ENCODE measurements at regions not wholly inside any gene's neighbourhood (a gene's known extent, or its start where the extent isn't known, plus 50 kb on each side); places are given as distances from the start of the nearest gene placed in this dataset.
A peak's percentile ranks its signal among the peaks of the same experiment; 100 is the strongest.

DNA sequence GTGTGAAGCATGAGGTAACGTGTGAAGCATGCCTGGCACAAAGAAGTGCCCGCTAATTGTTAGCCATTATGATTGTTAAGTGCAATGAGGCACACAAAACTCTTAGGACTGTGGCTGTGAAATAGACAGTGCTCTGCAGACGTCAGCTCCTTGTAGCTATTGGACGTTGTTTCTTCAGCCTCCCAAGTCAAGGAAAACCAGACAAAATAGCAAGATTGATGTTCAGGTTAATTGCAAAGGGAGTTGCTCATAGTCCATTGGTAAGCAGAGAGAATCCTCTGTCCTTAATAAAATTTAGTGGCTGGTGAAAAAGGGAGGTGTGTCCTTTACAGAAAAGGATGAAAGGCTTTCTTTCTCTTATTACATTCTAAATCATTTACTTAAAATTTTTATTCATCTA is 54.6 kb upstream of the MBP start:
- no peak for DNase-seq (ENCODE audit: low read depth)
- TF ChIP-seq, protein P1, sequence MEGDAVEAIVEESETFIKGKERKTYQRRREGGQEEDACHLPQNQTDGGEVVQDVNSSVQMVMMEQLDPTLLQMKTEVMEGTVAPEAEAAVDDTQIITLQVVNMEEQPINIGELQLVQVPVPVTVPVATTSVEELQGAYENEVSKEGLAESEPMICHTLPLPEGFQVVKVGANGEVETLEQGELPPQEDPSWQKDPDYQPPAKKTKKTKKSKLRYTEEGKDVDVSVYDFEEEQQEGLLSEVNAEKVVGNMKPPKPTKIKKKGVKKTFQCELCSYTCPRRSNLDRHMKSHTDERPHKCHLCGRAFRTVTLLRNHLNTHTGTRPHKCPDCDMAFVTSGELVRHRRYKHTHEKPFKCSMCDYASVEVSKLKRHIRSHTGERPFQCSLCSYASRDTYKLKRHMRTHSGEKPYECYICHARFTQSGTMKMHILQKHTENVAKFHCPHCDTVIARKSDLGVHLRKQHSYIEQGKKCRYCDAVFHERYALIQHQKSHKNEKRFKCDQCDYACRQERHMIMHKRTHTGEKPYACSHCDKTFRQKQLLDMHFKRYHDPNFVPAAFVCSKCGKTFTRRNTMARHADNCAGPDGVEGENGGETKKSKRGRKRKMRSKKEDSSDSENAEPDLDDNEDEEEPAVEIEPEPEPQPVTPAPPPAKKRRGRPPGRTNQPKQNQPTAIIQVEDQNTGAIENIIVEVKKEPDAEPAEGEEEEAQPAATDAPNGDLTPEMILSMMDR (conservative IDR thresholded peaks at IDR 0.05; ENCODE audit: low read depth, low read length), result no peak
- H3K4me3 ChIP-seq (ENCODE audit: low read depth, low read length), result no peak overlapping the region

DNA sequence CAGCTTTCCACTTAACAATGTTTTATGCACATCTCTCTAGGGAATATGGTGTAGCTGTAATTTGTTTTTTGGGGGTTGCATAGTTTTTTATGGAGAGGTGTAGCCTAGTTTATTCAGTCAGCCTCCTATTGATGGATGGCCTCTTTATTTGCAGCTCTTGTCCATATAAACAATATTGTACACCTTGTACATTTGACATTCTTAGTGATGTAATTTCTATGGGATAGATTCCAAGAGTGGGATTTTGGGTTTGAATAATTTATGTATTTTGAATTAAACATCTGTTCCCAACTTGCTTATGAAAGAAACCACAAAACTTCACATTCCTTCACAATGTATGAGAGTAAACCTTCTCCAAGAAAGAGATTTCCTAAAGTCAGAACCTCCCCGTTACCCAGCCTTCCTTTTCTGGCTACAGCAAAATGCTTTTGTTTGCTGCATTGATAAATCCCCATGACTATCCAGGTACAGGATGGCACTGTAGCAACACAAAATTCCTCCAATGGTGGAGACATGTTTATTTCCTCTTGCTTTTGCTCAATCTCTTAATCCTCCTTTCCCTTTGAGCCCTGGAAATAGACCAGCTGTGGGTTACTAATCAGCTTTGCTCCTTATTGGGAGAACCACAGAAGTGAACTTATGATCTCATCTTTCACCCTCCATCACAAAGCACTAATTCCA is 58.4 kb upstream of the GALR1 start:
- TF ChIP-seq, protein P1 (conservative IDR thresholded peaks at IDR 0.05; ENCODE audit: low read depth, low read length), result no peak
- peak; percentile 78 for DNase-seq (ENCODE audit: low read depth)
- H3K4me3 ChIP-seq (ENCODE audit: low read depth, low read length), result no peak overlapping the region

DNA sequence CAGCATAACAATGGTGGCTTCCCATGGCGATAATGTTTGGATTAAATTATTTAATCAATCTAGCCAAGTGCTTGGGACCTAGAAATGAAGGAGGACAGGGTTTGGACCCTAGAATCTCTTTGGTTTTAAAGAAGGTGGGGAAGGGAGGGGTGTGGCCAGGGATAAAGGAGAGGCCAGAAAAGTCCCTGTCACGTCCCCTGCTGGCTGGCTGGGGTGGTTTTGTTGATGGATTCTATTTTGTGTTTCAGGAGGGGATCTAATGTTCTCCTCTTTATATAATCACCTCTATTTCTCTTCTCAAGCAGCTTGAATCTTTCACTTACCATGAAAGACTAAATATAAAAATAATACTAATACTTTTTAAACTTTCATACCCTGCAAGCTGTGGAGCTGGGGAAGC is 52.6 kb upstream of the GALR1 start:
- no peak for DNase-seq (ENCODE audit: low read depth)
- TF ChIP-seq, protein P1 (conservative IDR thresholded peaks at IDR 0.05; ENCODE audit: low read depth, low read length), result peak; percentile 26
- H3K4me3 ChIP-seq (ENCODE audit: low read depth, low read length), result no peak overlapping the region

DNA sequence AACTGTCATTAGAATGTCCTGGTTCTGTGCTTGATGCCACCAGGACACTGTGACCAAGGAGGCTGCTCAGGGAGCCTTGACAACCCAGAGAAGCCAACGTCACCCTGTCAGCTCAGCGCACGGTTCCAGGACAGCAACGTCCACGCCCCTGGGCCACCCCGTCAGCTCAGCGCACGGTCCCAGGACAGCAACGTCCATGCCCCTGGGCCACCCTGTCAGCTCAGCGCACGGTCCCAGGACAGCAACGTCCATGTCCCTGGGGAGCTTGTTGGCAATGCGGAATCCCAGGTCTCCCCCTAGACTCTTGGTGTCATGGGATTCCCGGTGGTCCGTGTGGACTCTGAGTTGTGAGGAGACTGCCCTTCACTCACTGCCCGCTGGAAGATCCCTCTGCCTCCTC is 51.0 kb upstream of the GALR1 start:
- TF ChIP-seq, protein P1 (conservative IDR thresholded peaks at IDR 0.05; ENCODE audit: low read depth, low read length), result no peak
- H3K4me3 ChIP-seq (ENCODE audit: low read depth, low read length), result no peak overlapping the region
- DNase-seq (ENCODE audit: low read depth), result no peak

DNA sequence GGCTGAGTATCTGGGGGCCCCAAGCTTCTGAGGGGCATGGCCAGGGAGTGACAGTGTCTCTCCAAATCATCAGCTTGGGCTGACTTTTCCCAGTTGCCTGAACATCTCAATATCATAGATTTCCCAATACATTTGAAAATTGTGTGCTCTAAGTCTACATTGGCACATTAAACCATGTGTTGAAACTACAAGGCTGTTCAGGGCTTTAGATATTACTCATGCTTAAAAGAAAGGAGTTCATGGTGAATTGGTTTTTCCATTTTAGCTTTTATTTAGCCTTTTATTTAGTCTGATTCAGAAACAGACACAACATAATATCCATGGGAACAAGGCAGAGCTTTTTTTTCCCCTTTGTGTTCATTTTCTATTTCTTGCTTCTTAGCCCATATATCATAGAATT is 49.9 kb upstream of the GALR1 start:
- H3K4me3 ChIP-seq (ENCODE audit: low read depth, low read length), result no peak overlapping the region
- no peak for DNase-seq (ENCODE audit: low read depth)
- TF ChIP-seq, protein P1 (conservative IDR thresholded peaks at IDR 0.05; ENCODE audit: low read depth, low read length), result no peak
